Esophagus muscularis mucosa (tissue), 4 donors: ENCODE measurements at regions not wholly inside any gene's neighbourhood (a gene's known extent, or its start where the extent isn't known, plus 50 kb on each side); places are given as distances from the start of the nearest gene placed in this dataset.

Experiments used
- EP300 ChIP-seq: sonication (generic); formaldehyde crosslinking; IDR thresholded peaks from one replicate; pipeline ENCODE4 v1.6.1; 2017; ENCODE audit warnings: antibody characterized with exemption
- POLR2A ChIP-seq: fragments of 450-650 bp; IDR thresholded peaks from one replicate; pipeline ENCODE4 v1.6.1; 2017; ENCODE audit warnings: antibody characterized with exemption, moderate library complexity, mild to moderate bottlenecking, low read depth
- TF ChIP-seq, protein P1 (sequence below), 3 experiments: fragments of 200-600 bp in 2 of 3; fragments of 450-650 bp in 1 of 3; sonication (generic) in 2 of 3; IDR thresholded peaks; one replicate each; pipeline ENCODE4 v1.5.1; 2017 to 2019; ENCODE audit warnings: antibody characterized with exemption in 3 of 3, mild to moderate bottlenecking in 2 of 3, moderate library complexity in 1 of 3

DNA sequence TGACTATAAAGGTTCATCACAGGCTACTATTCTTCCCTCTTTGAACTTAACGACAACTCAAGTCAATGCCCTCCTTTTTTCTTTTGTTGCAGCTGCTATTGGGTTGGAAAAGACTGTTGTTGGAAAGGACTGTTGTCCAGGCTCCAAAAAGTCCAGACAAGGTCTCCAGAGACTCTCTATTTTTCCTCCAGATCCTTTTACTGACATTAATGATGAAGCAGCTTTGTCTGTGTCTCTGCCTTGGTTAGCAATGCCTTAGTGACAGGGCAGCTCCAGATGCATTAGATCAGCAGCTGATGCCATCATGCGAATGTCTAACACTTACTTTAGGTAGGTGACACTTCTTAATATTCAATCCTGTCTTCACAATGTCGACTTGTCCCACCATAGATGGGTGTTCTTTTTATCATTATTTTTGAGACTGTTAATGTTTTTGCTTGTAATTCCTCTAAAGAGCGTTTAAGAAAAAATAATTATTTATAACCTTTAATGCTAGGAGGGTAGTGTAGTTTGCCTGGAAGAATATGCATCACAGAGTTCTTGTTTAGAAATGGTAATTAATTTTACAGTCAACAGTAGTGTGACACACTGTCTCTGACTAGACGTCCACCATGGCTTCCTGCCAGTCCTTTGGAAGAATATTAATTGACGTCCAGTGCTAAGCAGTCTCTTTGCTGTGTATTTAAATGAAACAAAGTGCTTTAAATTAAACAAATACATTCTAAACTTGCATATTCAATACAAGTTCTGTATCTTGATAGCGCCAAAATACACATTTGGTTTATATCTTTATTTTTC, 492.2 kb downstream of the NR2F1-AS1 start:
- TF ChIP-seq, protein P1, sequence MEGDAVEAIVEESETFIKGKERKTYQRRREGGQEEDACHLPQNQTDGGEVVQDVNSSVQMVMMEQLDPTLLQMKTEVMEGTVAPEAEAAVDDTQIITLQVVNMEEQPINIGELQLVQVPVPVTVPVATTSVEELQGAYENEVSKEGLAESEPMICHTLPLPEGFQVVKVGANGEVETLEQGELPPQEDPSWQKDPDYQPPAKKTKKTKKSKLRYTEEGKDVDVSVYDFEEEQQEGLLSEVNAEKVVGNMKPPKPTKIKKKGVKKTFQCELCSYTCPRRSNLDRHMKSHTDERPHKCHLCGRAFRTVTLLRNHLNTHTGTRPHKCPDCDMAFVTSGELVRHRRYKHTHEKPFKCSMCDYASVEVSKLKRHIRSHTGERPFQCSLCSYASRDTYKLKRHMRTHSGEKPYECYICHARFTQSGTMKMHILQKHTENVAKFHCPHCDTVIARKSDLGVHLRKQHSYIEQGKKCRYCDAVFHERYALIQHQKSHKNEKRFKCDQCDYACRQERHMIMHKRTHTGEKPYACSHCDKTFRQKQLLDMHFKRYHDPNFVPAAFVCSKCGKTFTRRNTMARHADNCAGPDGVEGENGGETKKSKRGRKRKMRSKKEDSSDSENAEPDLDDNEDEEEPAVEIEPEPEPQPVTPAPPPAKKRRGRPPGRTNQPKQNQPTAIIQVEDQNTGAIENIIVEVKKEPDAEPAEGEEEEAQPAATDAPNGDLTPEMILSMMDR (IDR thresholded peaks at IDR 0.05), result no peak
- TF ChIP-seq EP300 (no peak), POLR2A (no peak)
